ENCODE measurements at regions not wholly inside any gene's neighbourhood (a gene's known extent, or its start where the extent isn't known, plus 50 kb on each side); places are given as distances from the start of the nearest gene placed in this dataset.

- TF ChIP-seq ZBTB40 (IDR thresholded peaks at IDR 0.05; ENCODE audit: borderline replicate concordance) (peak; percentile 43), REST (IDR thresholded peaks at IDR 0.05; ENCODE audit: low read depth, low read length) (no peak)
These were observed 534.2 kb downstream of the HACE1 start (continued) for GRCh38 chr6:104325341-104326172.
